ENCODE measurements at regions not wholly inside any gene's neighbourhood (a gene's known extent, or its start where the extent isn't known, plus 50 kb on each side); places are given as distances from the start of the nearest gene placed in this dataset.
"Not testable (repeated sequence)": the region's sequence is repeated elsewhere in the genome, so short reads cannot be mapped to it uniquely, and the experiment has no call there.

DNA sequence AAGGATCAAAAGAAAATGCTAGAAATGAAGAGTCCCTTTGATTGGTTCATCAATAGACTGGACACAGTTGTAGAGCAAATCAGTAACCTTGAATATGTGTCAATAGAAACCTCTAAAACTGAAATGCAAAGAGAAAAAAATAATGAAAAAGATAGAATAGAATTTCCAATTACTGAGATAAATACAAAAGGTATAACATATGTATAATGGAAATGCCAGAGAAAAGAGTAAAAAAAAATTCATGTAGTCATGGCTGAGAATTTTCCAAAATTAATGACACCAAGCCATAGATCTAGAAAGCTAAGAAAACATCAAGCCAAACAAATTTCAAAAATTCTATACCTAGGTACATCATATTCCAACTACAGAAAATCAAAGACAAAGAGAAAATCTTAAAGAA lies 62.0 kb upstream of the HGF start:
- no peak for DNase-seq

DNA sequence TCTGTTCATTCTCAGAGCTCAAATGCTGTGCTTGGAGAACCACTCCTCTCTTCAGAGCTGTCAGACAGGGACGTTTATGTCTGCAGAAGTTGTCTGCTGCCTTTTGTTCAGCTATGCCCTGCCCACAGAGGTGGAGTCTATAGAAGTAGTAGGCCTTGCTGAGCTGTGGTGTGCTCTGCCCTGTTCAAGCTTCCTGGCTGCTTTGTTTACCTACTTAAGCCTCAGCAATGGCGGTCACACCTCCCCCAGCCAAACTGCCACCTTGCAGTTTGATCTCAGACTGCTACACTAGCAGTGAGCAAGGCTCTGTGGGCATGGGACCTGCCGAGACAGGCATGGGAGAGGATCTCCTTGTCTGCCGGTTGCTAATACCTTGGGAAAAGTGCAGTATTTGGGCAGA lies 59.7 kb upstream of the HGF start:
- not testable (repeated sequence) for DNase-seq

DNA sequence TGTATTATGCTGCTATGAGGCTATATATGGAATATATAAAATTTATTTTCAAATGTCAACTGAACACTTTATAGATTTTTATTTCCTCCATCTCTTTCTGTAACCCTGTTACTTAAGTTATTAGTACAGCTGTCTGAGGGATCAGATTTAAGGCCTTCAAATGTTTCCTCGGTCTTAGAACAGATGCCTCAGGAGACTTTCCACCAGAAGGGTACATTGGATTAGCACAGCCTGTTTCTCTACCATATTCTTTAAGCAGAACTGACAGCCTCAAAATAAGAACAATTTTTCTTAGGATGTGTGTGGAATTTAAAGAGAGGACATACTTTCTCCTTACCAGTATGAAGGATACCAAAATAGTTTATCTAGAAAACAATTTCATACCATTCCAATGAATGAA lies 53.0 kb upstream of the HGF start:
- no peak for DNase-seq

DNA sequence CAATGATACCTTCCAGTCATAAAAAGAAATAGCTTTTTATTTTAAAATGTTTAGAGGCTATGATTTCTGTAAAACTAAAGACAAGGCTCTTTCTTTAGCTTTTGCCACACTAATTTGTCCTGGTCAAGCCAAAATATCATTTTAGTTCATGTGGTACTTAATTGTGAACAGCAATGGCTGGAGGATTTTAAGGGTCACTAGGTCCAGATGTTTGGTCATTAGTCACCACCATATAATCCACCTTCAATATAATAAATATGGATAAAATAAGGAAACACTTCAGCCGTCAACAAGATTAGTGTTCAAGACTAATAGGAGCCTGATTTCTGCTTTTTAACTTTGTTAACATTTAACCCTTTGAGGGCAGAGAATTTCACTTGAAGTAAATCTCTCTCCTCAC lies 50.0 kb upstream of the HGF start:
- DNase-seq = no peak

All from CD4-positive, alpha-beta T cell treated with Interleukin-4 for 4 hours (primary cell).